HG03575 (cell line): ENCODE measurements at regions not wholly inside any gene's neighbourhood (a gene's known extent, or its start where the extent isn't known, plus 50 kb on each side); places are given as distances from the start of the nearest gene placed in this dataset.
"Not testable (repeated sequence)": the region's sequence is repeated elsewhere in the genome, so short reads cannot be mapped to it uniquely, and the experiment has no call there.

ENCODE experiments used
- ATAC-seq: cut with Tn5 transposase; IDR thresholded peaks from one replicate; pipeline ENCODE4 v1.9.1; 2021; ENCODE audit not compliant: unreplicated experiment, insufficient number of reproducible peaks, low FRiP score; ENCODE audit errors: extremely low read depth

DNA sequence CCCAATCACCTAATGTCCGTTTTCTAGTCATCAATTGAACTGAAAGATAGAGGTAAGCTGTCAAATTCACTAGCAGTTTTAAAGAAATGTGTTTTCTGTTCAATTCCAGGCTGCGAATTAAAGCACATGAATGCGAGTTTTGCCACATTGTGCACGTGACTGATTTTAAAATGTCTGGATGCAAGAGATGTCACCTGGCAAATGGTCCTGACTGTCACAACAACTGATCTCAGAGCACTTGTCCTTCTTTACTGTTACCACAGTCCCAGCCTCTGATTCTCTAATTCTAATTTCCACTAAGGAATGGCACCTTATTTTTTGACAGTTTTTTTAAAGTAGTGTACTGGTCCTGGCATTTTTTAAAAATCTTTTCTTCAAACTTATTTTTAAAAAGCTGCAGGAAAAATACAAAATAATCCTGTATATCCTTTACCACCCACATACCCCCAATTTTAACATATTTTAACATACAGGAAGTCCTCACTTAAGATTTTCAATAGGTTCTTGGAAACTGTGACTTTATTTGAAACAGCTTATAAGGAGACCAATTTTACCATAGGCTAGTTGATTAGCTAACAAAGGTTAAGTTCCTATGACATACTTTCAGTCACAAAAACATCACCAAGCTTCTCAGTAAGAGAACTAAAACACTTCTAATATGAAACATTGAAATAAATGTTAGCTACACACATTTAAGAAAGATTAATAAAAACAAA is 1364.3 kb downstream of the EFNA5 start:
- ATAC-seq, result no peak

DNA sequence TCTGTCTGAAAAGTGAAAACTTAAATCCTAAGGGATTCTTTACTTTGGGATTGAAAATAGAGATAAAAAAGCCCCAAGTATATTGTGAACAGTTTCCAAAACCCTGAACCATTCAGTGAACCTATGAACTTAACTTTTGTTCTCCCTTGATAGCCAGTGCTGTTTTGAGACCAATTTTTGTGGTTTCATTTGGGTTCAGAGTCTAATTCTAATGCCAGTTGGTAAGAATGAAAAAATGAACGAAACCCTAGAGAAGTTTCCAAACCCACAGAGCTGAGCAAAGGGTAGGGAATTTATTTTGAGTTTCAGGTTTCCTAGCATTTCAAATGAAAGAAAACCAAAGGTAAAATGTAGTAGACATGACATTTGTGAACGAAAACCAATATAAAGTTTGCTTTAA is 1366.8 kb downstream of the EFNA5 start:
- ATAC-seq, result no peak

DNA sequence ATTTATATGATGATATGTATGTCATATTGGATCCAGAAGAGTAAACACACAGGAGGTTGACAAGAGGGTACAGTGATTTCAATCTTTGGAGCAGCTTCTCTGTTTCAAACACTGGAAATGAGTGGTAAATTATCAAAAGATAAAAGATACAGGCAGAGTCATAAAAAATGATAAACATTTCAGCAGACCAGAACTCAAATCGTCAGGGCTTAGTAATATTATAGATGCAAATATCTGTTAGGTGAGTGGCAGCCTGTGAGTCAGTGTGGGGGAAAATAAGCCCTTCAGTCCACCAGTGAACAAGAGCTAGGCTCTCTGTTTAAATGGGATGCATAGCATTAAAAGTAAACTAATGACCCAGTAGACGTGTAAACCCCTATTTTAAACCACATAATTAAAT is 1378.1 kb downstream of the EFNA5 start:
- ATAC-seq, result no peak

DNA sequence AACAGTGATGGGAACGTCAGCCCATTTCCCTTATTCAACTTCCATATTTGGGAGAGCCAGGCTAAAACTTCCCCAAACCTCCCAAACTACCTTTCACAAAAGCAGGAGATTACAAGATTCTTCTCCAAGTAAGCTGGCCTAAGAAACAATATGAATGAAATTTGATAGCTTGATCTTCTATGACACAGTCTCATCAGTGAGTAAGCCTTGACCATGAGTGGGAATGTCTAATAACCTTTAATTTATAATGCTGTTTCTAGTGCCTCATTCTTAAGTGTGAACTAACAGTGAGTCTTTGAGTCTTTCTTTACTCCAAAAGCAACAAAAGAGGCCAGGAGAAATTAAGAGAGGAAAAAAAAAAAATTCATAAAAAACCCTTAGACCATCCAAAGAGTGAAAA is 1379.9 kb downstream of the EFNA5 start:
- no peak for ATAC-seq

DNA sequence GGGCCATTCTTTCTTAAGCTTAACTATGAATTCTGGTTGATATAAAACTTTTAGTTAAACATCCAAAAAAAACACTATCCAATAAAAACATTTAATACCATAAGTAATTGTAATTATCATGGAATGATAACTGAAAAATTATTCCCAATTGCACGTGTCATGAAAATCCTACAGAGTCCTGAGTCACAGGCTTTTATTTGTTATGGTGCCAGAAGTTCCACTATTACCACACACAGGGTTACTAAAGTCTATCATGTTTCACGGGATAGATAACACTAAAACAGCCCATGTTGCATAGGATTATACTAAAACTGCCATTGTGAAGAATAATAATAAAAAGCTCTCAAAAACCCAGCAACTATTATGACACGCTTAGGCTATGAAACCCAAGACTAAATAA is 1381.8 kb downstream of the EFNA5 start:
- ATAC-seq, result no peak

DNA sequence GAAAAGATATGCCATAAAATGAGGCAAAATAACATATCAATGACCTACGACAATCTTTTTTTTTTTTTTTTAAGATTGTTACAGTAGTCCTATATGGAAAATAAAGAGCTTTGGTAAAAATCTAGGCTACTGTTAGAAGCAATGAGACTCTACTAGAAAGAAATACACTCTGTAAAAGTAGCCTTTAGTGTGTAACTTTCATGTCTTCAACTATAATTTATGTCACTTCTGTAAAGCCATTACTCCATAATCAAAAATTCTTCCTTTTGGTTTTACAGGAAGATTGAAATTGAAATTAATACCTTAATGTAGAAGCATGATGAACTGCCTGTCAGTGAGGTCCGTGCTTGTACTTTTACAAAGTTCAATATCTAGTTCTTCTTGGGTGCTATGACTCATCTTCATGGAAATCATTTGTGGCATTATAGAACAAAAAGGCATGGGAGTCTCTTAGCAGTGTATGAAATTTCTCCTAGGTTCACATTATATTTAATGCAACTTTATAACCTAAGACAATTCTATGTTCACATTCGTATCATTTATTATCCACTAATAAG is 1393.1 kb downstream of the EFNA5 start:
- ATAC-seq, result no peak

DNA sequence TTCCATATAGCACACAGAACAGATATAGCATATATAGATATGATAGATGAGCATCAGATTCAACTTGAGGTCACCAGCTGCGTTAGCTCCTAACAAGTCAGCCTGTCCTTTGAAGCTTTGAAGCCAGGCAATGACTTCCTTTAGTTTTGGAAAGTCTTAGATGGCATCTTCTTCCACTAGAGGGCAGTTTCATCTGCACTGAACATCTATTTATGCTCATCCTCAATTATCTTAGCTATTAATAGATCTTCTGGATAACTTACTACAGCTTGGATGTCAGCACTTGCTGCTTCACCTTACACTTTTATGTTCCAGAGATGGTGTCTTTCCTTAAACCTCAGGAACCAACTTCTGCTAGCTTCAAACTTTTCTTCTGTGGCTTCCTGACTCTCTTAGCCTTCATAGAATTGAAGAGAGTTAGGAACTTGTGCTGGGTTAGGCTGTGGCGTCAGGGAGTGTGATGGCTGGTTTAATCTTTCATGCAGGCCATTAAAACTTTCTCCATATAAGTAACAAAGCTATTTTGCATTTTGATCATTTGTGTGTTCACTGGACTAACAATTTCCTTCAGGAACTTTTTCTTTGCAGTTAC is 1401.4 kb downstream of the EFNA5 start:
- ATAC-seq, result no peak

DNA sequence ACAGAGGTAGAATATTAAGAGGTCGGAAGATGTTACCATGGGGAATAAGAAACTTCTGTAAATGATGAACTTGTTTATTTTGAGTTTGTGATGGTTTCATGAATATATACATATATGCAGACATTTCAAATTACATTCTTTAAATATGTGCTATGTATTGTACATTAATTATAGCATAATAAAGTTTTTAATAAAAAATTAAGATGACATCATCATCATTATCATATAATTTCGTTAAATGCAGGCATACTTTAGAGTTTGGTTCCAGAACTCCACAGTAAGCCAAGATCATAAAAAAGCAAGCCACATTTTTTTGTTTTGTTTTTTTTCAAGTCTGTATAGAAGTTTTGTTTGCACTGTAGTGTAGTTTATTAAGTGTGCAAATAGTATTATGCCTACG is 1403.5 kb downstream of the EFNA5 start:
- no peak for ATAC-seq

DNA sequence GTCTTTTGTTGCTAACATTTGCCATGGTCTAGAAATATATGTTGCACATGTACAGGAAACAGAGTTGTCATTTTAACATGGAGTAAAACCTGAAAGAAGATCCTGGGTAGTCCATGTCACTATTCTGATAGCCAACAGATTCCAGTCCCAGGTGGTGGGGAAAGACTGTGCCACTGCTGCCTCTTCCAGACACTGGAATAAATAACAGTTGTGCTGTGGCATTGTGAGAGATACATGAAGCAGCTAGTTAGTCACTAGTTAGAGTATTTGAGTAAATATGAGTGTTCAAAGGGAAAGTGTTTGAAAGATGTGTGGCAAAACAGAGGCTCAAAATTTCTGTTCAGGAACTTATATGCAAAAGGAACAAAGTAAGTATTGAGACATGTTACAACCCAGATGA is 1408.3 kb downstream of the EFNA5 start:
- no peak for ATAC-seq

DNA sequence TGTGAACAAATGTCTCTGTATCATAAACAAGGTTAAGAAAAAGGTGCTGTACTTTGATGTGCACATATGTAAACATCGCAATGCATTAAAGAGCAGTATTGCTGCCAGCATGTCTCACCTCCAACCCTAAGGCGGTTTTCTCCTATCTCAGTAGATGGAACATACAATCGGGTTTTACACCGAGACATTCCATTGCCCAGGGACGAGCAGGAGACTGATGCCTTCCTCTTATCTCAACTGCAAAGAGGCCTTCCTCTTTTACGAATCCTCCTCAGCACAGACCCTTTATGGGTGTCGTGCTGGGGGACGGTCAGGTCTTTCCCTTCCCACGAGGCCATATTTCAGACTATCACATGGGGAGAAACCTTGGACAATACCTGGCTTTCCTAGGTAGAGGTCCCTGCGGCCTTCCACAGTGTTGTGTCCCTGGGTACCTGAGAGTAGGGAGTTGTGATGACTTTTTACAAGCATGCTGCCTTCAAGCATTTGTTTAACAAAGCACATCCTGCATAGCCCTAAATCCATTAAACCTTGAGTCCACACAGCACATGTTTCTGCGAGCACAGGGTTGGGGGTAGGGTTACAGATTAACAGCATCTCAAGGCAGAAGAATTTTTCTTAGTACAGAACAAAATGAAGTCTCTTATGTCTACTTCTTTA is 1411.2 kb downstream of the EFNA5 start:
- not testable (repeated sequence) for ATAC-seq

DNA sequence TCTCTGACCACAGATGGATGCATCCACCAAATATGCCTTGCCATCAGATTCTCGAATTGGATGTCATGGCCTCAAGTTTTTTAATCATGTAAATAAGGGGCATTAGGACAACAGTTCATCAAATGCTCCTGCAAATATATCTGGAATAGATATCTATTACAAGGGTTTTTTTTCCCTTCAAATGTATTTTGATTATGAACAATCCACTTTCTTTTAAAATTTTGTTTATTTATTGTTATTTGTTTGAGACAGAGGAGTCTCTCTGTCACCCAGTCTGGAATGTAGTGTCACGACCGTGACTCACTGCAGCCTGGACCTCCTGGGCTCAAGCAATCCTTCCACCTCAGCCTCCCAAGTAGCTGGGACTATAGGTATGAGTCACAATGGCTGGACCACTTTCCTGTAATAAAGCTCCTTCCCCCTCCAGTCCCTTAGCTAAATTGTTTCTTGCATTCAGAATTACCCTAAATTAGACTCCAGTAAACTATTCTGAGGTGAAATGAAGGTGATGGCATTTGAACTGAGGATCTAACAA is 1412.1 kb downstream of the EFNA5 start:
- no peak for ATAC-seq

DNA sequence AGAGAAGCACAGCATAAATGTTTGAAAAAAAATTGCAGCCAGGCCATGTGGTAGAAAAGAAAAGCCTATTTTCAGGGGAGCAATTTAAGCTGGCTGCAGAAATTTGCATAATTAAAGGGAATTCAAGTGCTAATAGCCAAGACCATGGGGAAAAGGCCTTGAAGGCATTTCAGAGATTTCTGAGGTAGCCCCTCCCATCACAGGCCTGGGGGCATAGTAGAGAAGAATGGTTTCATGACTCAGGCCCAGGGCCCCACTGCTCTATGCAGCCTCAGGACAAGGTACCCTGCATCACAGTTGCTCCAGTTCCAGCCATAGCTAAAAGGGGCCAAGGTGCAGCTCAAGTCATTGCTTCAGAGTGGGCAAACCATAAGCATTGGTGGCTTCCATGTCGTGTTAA is 1416.0 kb downstream of the EFNA5 start:
- no peak for ATAC-seq

DNA sequence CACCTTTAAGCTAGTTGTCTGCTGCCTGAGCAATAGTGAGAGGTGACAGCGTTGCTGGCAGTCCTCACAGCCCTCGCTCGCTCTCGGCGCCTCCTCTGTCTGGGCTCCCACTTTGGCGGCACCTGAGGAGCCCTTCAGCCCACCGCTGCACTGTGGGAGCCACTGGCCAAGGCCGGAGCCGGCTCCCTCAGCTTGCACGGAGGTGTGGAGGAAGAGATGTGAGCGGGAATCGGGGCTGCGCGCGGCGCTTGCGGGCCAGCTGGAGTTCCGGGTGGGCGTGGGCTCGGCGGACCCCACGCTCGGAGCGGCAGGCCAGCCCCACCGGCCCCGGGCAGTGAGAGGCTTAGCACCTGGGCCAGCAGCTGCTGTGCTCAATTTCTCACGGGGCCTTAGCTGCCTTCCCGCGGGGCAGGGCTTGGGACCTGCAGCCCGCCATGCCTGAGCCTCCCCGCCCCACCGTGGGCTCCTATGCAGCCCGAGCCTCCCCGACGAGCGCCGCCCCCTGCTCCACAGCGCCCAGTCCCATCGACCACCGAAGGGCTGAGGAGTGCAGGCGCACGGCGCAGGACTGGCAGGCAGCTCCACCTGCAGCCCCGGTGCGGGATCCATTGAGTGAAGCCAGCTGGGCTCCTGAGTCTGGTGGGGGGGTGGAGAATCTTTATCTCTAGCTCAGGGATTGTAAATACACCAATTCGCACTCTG is 1424.5 kb downstream of the EFNA5 start:
- ATAC-seq, result not testable (repeated sequence)

DNA sequence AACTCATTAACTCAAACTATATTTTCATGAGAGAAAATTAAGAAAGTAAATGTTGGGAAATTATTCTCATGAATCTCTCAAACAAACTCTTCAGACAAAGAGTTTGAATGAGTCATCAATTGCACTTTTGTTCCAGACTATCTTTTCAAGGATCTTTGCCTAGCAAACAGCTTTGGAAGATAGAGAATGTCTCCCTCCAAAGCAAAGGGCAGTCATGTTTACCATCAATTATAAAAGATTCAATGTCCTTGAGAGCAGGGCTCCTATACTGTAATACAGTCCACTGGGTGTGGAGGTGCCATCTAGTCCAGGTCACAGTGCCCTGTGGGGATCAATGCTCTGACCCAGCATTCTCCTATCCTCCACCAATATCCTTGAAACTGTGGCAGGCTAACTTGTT is 1429.3 kb downstream of the EFNA5 start:
- ATAC-seq, result no peak

DNA sequence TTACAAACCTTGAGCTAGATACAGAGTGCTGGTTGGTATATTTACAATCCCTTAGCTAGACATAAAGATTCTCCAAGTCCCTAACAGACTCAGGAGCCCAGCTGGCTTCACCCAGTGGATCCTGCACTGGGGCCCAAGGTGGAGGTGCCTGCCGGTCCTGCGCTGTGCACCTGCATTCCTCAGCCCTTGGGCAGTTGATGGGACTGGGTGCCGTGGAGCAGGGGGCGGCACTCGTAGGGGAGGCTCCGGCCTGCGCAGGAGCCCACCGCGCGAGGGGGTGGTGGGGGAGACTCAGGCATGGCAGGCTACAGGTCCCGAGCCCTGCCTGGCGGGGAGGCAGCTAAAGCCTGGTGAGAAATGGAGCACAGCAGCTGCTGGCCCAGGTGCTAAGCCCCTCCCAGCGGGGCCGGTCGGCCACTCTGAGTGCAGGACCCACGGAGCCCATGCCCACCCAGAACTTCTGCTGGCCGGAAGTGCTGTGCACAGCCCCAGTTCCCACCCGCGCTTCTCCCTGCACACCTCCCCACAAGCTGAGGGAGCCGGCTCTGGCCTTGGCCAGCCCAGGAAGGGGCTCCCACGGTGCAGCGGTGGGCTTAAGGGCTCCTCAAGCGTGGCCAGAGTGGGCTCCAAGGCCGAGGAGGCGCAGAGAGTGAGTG is 1464.7 kb downstream of the EFNA5 start:
- no peak for ATAC-seq

DNA sequence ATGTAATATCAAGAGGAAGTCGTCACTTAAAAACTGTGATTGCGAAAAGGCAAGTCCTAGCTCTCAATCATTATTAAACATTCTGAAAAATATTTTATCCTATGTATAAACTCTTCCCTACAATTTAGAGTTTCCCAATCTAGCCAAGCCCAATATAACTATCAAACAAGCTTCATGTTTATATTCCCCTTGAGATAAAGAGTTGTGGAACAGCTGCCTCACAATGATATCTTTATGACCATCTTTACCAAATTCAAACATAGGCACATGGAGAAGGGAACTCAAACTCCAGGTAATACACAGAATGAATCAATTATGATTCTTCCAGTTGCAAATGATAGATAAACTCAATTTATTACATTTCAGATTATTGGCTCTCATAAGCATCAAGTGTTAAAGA is 1468.7 kb downstream of the EFNA5 start:
- ATAC-seq, result no peak

DNA sequence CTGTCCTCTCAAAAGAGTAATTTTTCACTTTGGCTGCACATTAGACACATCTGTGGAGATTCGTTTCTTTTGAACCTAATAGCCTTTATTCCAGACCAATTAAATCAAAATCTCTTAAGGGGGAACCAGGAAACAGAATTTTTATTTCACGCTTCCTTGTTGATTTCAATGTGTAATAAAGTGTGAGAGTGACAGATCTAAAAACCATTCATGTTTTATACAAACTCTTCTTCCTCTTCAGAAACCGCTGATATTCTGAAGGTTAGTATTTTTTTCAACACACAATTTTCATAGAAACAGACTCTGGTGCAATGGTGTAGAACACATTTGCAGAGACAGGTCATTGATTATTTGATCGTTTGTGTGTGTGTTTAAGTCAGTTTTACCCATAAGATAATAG is 1469.8 kb downstream of the EFNA5 start:
- no peak for ATAC-seq

DNA sequence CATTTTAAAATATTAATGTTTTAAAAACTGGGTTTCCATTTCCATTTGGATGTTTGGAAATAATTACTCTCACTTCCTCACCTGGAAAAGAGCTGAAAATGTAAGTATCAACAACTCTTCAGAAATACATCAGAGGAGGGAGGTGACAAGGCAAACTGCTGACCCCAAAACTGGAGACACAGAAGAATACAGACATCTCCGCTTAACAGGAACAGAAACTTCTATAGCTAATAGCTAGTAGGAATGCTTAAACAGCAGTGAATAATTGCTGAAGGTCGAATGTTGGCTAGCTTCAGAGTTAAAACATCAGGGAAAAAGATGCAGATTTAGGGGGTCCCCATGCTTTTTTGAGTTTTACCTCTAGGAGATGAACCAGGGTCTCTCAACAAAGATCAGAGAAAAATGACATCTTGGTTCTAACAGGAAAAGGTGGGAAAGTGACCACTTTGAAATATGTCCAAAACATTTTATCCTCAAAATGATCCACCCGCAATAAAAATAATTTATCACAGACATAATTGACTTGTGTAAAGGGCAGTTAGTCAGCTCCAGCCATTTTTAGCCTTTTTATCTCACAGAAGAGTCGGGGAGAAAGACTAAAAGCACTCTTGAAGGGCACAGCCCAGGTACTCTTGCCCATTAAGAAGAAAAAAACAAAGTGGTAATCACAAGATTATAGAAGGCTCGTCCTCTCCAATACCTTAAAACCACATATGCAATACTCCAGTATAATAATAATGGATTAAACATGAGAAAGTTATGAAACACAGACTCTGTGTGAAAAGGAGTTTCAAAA is 1474.9 kb downstream of the EFNA5 start:
- no peak for ATAC-seq
